ENCODE measurements at regions not wholly inside any gene's neighbourhood (a gene's known extent, or its start where the extent isn't known, plus 50 kb on each side); places are given as distances from the start of the nearest gene placed in this dataset.
A peak's percentile ranks its signal among the peaks of the same experiment; 100 is the strongest.

- intact Hi-C loops (cut with micrococcal nuclease; ENCODE audit: unreplicated experiment), result loop anchor here (1.0 to 10.0 kb wide), 2 partner anchors 146 to 750 kb away; no protein-coding TSS in a partner anchor
- Histone ChIP-seq H3K27ac (ENCODE audit: low read depth, low read length, poor library complexity, severe bottlenecking) (no peak overlapping the region), H3K9me3 (ENCODE audit: low read depth, low read length, poor library complexity, severe bottlenecking) (no peaks in the 10 kb centered on the region), H3K27me3 (replicated peaks; ENCODE audit: insufficient read depth, low read depth, low read length, poor library complexity) (no peaks in the 10 kb centered on the region), H3K36me3 (ENCODE audit: insufficient read depth, low read length, poor library complexity, severe bottlenecking) (no peaks in the 10 kb centered on the region), H3K4me1 (ENCODE audit: insufficient read depth, low read length, poor library complexity, severe bottlenecking) (no peaks in the 10 kb centered on the region), H3K4me3 (ENCODE audit: low read depth, low read length, poor library complexity, severe bottlenecking) (no peak overlapping the region)
- POLR2A ChIA-PET (ENCODE audit: low non-redundant PET), result no interaction called here
- CTCF ChIA-PET, result interaction anchor here (0.7 kb wide), 1 partner anchor 146 kb away, joined by 6 read pairs; no protein-coding TSS in a partner anchor
- DNase-seq (ENCODE audit: low spot score), result peak; percentile 92
- BruUV-seq (replicated peaks), result no TSS peak
- TF ChIP-seq EZH2 (IDR thresholded peaks at IDR 0.05; ENCODE audit: borderline replicate concordance, low read depth, low read length, poor library complexity, severe bottlenecking) (no peak), CTCF (conservative IDR thresholded peaks at IDR 0.05; ENCODE audit: low read depth, low read length) (peak; percentile 90)
Measured at GRCh38 chr7:131654668-131655326, 98.4 kb upstream of the PODXL start.

GRCh38 chr7:131654249-131654558 lies 97.8 kb upstream of the PODXL start:
- Histone ChIP-seq H3K27me3 (replicated peaks; ENCODE audit: insufficient read depth, low read depth, low read length, poor library complexity) (no peaks in the 10 kb centered on the region), H3K9me3 (ENCODE audit: low read depth, low read length, poor library complexity, severe bottlenecking) (no peaks in the 10 kb centered on the region), H3K27ac (ENCODE audit: low read depth, low read length, poor library complexity, severe bottlenecking) (no peak overlapping the region), H3K4me3 (ENCODE audit: low read depth, low read length, poor library complexity, severe bottlenecking) (no peak overlapping the region), H3K4me1 (ENCODE audit: insufficient read depth, low read length, poor library complexity, severe bottlenecking) (no peaks in the 10 kb centered on the region), H3K36me3 (ENCODE audit: insufficient read depth, low read length, poor library complexity, severe bottlenecking) (no peaks in the 10 kb centered on the region)
- CTCF ChIA-PET, result interaction anchor here (0.7 kb wide), 1 partner anchor 146 kb away, joined by 6 read pairs; no protein-coding TSS in a partner anchor
- DNase-seq (ENCODE audit: low spot score), result no peak
- POLR2A ChIA-PET (ENCODE audit: low non-redundant PET), result no interaction called here
- no TSS peak for BruUV-seq (replicated peaks)
- TF ChIP-seq EZH2 (IDR thresholded peaks at IDR 0.05; ENCODE audit: borderline replicate concordance, low read depth, low read length, poor library complexity, severe bottlenecking) (no peak), CTCF (conservative IDR thresholded peaks at IDR 0.05; ENCODE audit: low read depth, low read length) (no peak)
- intact Hi-C loops (cut with micrococcal nuclease; ENCODE audit: unreplicated experiment), result loop anchor here (1.0 to 10.0 kb wide), 2 partner anchors 146 to 749 kb away; no protein-coding TSS in a partner anchor

- Histone ChIP-seq H3K27me3 (replicated peaks; ENCODE audit: insufficient read depth, low read depth, low read length, poor library complexity) (no peaks in the 10 kb centered on the region), H3K4me3 (ENCODE audit: low read depth, low read length, poor library complexity, severe bottlenecking) (no peak overlapping the region), H3K36me3 (ENCODE audit: insufficient read depth, low read length, poor library complexity, severe bottlenecking) (no peaks in the 10 kb centered on the region), H3K27ac (ENCODE audit: low read depth, low read length, poor library complexity, severe bottlenecking) (no peak overlapping the region), H3K4me1 (ENCODE audit: insufficient read depth, low read length, poor library complexity, severe bottlenecking) (no peaks in the 10 kb centered on the region), H3K9me3 (ENCODE audit: low read depth, low read length, poor library complexity, severe bottlenecking) (no peaks in the 10 kb centered on the region)
- no peak for DNase-seq (ENCODE audit: low spot score)
- ChIA-PET CTCF (no interaction called here), POLR2A (ENCODE audit: low non-redundant PET) (no interaction called here)
- intact Hi-C loops (cut with micrococcal nuclease; ENCODE audit: unreplicated experiment), result loop anchor here (1.0 to 10.0 kb wide), 2 partner anchors 145 to 749 kb away; no protein-coding TSS in a partner anchor
- TF ChIP-seq EZH2 (IDR thresholded peaks at IDR 0.05; ENCODE audit: borderline replicate concordance, low read depth, low read length, poor library complexity, severe bottlenecking), result no peak
- no peak for TF ChIP-seq CTCF (conservative IDR thresholded peaks at IDR 0.05; ENCODE audit: low read depth, low read length)
- BruUV-seq (replicated peaks), result no TSS peak
Measured at GRCh38 chr7:131653418-131654248, 97.2 kb upstream of the PODXL start.

Measured in A673 (cell line).